Pulmonary artery endothelial cell (primary cell): ENCODE measurements at regions not wholly inside any gene's neighbourhood (a gene's known extent, or its start where the extent isn't known, plus 50 kb on each side); places are given as distances from the start of the nearest gene placed in this dataset.
"Not testable (repeated sequence)": the region's sequence is repeated elsewhere in the genome, so short reads cannot be mapped to it uniquely, and the experiment has no call there.

Source experiments
- DNase-seq: peaks from one replicate; pipeline ENCODE4 v3.0.0-alpha.2; 2011; ENCODE audit warnings: low read depth, low spot score

GRCh38 chr5:174920906-174921550 lies 196.6 kb downstream of the MSX2 start:
- DNase-seq, result no peak

DNA sequence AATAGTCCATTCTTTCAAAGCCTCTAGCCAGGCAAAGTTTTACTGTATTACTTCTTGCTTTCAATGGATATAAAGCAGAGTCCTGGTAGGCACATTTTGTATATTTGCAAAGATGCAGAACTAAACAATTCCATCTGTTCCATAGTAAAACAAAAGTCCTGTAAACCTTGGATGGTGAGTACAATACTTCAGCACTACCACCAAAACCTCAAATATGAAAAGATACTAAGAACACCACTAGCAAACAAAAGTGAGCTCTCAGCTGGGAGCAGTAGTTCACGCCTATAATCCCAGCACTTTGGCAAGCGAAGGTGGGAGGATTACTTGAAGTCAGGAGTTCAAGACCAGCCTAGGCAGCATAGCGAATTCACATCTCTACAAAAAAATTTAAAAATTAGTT lies 195.0 kb downstream of the MSX2 start:
- no peak for DNase-seq

DNA sequence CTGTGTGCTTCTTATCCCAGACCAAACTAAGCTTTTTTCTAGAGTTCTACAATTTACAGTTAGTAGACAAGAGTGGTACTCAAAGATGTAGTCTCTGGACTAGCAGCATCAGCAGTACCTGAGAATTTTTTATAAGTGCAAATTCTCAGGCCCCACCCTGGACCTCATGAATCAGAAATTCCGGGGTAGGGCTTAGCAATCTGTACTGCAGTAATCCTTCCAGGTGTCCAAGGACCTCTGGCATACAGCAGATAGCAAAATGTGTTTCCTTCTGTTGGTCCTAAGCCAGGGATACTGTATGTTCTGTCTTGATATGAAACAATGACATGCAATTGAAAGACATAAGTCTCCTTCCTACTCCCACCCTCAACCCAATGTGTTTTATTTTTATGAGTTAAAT lies 194.3 kb downstream of the MSX2 start:
- no peak for DNase-seq

DNA sequence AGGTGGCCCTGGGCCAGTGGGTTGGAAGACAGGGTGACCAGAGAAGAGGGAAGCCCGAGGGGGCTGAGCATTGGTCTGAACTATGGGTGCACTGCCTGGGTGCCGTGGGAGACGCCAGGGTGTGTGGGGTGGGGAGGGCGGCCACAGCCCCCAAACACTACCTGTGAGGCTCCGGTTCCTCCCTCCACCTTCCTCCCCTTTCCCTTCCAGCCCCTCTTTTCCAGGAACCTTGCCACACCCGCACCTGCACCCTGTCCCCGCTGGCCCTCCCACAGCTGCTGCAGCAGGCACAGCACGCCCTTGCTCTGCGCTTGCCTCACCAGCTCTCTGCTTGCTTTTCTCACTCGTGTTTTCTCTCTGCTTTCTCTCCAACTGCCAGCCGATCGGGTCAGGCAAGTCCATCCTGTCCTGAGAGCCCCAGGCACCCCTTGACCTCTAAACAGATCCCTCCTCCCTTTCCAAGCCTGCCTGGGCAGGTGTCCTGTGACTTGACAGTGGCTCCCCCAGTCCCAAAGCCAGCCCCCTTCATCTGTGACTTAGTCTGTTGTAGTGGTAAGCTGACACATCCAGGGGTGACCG lies 193.7 kb downstream of the MSX2 start:
- no peak for DNase-seq

GRCh38 chr5:174917435-174917834 lies 193.1 kb downstream of the MSX2 start:
- DNase-seq, result not testable (repeated sequence)

DNA sequence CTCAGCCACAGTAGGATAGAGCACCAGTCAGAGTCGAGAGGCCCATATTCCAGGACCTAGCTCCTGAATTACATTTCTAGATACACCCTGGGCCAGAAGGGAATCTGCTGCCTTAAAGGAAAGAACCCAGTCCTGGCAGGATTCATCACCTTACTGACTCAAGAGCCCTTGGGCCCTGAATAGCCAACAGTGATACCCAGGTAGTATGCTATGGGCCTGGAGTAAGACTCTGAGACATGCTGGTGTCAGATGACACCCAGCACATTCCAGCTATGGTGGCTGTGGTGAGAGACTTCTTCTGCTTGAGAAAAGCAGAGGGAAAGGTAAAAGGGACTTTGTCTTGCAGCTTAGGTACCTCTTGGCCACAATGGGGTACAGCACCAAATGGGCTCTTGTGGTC lies 192.5 kb downstream of the MSX2 start:
- DNase-seq, result not testable (repeated sequence)

GRCh38 chr5:174916227-174916626 lies 191.8 kb downstream of the MSX2 start:
- no peak for DNase-seq

- DNase-seq, result no peak
Measured at GRCh38 chr5:174911118-174911517, 186.7 kb downstream of the MSX2 start.

DNA sequence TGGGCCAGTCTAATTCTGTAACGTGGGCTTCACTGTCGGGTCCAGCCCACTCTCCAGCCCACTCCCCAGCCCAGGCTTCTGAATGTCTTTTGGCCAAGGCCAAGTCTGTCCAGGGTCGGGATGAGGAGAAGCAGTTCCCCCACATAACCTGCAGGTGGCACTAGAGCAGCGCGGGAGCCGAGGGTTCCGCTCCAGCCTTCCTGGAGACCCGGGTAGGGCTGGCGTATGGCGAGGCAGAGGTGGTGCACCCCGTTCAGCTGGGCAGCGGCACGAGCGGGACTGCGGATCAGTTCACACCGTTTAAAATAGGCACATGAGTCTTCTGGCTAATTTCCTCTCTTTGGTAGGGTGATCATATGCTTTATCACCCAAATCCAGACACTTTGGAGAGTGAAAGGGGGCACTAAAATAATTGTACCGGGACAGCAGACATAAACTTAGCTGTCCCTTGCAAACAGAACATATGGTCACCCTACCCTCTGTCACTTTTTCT lies 185.9 kb downstream of the MSX2 start:
- DNase-seq, result peak; percentile 3

DNA sequence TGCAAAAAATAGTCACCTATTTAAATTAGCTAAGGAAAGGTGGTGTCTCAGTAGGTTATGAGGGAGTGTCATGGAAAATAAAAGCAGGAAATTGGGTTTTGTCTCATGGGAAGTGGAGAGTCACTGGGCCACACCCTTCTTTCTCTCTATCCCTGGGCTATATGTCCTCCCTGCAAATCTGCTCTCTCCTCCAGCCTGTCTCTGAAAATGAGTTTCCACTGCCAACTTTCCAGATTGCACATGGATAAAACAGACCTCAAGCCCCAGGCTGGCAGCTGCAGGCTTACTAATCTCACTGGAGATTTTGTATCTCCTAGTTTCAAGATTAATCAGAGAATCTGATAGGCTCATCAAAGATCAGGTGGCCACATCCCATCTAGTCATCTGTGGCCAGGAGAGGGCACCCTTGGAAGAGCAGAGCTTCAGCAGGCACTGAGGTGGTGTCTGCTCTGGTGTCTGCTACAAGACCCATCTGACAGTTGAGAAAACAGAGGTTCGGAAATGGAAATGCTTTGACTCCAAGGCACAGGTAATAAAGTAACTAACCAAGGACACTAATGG lies 178.9 kb downstream of the MSX2 start:
- no peak for DNase-seq

GRCh38 chr5:174901336-174901735 lies 177.0 kb downstream of the MSX2 start:
- no peak for DNase-seq

DNA sequence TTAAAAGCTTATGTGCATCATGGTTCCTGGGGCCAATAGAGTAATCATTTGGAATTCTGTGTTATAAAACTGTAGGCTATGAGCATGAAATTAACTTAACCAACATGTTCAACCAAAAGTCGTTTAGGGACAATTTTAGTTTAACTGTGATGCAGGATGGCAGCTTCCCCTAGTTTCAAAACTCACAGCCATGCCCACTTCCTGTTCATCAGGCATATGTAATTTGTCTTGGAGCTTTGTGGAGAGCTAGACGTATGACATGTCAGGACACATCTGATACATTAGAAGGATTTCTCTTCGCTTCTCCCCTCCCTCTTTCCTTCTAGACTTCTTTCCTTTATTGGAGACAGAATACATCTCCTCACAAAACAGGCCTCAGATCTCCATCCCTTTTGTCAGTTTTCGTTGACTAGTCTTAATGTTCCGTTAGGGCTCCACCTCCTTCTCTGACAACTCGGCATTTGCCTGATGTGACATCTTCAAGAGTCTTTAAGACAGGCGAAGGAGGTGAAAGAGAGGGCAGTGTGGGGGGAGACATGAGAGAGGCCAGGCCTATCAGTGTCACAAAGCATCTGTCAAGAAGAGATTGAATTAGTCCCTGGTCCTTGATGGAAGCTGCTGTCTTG lies 176.0 kb downstream of the MSX2 start:
- no peak for DNase-seq

GRCh38 chr5:174897281-174897950 lies 173.0 kb downstream of the MSX2 start:
- DNase-seq, result no peak

DNA sequence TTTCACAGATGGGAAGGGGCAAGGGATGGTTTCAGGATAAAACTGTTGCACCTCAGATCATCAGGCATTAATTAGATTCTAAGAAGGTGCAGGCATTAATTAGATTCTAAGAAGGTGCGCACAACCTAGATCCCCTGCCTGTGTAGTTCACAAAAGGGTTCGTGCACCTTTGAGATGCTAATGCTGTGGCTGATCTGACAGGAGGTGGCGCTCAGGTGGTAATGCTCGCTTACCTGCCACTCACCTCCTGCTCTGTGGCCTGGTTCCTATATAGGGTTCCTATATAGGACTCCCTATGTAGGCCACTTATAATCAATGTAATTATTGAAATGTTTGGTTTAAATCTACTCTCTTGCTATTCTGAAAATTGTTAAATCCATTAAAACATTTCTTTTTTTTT lies 171.0 kb downstream of the MSX2 start:
- DNase-seq, result no peak

DNA sequence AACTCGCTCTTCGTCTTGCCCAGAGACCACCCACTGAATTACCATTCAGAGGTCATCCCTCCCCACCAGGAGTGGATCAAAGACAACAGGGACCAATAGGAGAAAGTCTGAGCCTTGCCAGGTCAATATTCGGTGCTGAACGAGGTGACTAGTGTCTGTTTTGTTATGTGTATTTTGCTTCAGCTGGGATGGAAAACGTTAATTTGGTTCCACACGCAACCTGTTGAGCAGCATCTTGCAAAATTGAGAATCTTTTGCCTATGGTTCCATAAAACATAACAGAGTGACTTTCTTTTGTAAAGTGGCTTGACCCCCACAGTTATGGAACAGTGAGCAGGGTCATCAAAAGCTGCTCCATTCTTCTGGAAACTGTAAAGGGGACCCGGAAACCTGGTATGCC lies 168.4 kb downstream of the MSX2 start:
- DNase-seq, result no peak

DNA sequence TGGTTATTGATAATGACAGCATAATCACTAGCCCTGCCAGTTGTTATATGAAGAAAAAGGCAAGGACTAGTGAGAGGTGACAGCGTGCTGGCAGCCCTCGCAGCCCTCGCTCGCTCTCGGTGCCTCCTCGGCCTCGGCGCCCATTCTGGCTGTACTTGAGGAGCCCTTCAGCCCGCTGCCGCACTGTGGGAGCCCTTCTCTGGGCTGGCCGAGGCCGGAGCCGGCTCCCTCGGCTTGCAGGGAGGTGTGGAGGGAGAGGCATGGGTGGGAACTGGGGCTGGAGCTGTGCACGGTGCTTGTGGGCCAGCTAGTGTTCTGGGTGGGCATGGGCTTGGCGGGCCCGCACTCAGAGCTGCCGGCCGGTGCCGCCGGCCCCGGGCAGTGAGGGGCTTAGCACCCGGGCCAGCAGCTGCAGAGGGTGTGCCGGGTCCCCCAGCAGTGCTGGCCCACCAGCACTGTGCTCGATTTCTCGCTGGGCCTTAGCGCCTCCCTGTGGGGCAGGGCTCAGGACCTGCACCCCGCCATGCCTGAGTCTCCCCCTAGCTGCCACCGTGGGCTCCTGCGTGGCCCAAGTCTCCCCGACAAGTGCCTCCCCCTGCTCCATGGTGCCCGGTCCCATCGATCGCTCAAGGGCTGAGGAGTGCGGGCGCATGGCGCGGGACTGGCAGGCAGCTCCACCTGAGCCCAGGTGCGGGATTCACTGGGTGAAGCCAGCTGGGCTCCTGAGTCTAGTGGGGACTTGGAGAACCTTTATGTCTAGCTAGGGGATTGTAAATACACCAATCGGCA lies 156.2 kb downstream of the MSX2 start:
- not testable (repeated sequence) for DNase-seq

DNA sequence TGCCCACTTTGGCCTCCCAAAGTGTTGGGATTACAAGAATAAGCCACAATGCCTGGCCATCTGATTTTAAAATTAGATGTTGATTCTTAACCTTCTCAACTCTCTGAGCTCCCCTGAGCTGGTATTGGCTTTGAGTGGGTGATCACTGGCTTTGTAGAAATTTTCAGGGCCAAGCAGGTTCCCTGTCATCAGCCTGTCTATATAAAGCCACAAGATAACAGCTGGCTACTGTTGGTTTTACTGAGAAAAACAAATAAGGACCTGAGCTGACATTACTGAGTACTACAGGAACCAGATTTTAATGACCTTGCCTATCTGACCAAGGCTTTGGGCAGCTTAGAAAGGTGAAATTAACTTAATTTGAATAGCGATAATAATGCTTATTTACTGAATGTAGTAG lies 153.6 kb downstream of the MSX2 start:
- no peak for DNase-seq

DNA sequence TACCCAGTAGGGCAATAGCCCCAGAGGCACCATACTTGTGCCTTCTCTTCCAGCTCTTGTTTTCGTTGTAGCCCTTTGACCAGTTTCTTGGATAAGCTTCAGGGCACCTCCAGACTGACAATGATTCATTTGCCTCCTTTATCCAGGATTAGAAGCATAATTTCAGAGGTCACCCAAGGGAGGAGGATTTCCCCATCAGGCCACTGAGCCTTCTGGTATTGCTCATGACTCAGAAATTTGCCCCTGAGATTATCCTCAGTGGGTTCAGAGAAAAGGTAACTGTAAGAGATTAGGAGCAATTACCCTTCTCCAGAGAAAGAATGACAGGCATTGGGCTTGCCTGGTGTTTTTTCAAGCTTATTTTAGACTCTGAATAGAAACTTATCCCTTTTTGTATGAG lies 147.9 kb downstream of the MSX2 start:
- no peak for DNase-seq

GRCh38 chr5:174852143-174852542 lies 127.8 kb downstream of the MSX2 start:
- no peak for DNase-seq

DNA sequence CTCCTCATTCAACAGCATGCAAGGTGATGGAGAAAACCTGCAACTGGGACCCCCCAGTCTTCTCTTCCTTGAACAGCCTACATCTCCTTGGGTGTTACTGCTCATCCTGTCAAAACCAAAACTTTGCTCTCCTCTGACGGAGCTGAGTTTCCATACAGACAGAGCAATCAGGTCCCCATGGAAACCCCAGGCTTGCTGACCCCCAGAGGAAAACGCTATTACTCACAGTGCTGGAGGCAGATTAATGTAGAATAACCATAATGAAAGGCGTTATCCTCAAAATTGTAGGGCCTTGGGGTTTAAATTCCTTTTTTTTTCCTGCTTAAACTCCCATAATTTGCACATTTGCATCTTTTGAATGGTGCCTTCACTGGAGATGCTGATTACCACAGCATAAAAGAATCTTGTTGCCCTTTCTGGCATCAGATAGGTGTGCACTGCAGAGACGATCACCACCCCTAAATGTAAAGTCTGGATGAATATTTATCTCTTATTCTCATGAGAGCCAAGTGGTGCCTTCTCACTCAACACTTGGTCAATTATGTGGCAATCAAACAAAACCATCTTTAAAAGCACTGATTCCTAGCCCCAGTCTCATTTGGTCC lies 126.3 kb downstream of the MSX2 start:
- no peak for DNase-seq

DNA sequence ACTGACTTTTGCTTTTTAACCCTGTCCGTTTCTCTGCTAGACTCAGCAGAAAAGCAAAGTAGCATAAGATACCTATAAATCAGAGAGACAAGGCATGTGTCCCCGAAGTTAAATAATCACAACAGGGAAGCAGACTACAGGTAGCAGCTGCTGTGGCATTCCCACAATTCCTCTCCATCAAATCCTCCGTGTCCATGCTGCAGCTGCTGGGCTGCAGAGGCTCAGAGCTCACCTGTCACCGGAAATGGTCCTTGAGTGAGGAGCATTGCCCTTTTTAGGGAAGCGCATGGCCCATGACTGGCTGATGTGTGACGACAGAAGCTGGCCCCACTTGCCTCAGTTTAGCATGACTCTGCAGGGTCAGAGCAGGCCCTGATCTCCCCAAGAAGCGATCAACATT lies 125.0 kb downstream of the MSX2 start:
- DNase-seq, result no peak
